ENCODE measurements at regions not wholly inside any gene's neighbourhood (a gene's known extent, or its start where the extent isn't known, plus 50 kb on each side); places are given as distances from the start of the nearest gene placed in this dataset.

GRCh38 chr11:31966846-31967245 is 124.0 kb upstream of the RCN1 start:
- TF ChIP-seq, protein P1, sequence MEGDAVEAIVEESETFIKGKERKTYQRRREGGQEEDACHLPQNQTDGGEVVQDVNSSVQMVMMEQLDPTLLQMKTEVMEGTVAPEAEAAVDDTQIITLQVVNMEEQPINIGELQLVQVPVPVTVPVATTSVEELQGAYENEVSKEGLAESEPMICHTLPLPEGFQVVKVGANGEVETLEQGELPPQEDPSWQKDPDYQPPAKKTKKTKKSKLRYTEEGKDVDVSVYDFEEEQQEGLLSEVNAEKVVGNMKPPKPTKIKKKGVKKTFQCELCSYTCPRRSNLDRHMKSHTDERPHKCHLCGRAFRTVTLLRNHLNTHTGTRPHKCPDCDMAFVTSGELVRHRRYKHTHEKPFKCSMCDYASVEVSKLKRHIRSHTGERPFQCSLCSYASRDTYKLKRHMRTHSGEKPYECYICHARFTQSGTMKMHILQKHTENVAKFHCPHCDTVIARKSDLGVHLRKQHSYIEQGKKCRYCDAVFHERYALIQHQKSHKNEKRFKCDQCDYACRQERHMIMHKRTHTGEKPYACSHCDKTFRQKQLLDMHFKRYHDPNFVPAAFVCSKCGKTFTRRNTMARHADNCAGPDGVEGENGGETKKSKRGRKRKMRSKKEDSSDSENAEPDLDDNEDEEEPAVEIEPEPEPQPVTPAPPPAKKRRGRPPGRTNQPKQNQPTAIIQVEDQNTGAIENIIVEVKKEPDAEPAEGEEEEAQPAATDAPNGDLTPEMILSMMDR (IDR thresholded peaks at IDR 0.05) = no peak
- Histone ChIP-seq H3K27me3 (peaks cover 4% of the 10 kb centered on the region), H3K4me1 (ENCODE audit: control insufficient read depth in 1 of 2, insufficient read depth in 1 of 2, low read depth in 1 of 2, low read length in 1 of 2) (no peaks in the 10 kb centered on the region), H3K4me3 (ENCODE audit: low read depth in 1 of 2, low read length in 1 of 2) (no peak overlapping the region), H3K9me3 (no peaks in the 10 kb centered on the region), H3K36me3 (no peaks in the 10 kb centered on the region), H3K27ac (no peak overlapping the region)

GRCh38 chr11:31964181-31964580 is 126.7 kb upstream of the RCN1 start:
- no peaks in the 10 kb centered on the region for H3K9me3 ChIP-seq
- H3K36me3 ChIP-seq = no peaks in the 10 kb centered on the region
- no peaks in the 10 kb centered on the region for H3K4me1 ChIP-seq (ENCODE audit: control insufficient read depth in 1 of 2, insufficient read depth in 1 of 2, low read depth in 1 of 2, low read length in 1 of 2)
- TF ChIP-seq, protein P1 (IDR thresholded peaks at IDR 0.05) = no peak
- H3K27me3 ChIP-seq = peaks cover 4% of the 10 kb centered on the region
- H3K27ac ChIP-seq = no peak overlapping the region
- H3K4me3 ChIP-seq (ENCODE audit: low read depth in 1 of 2, low read length in 1 of 2) = no peak overlapping the region

GRCh38 chr11:31960126-31960525 is 130.7 kb upstream of the RCN1 start:
- H3K27me3 ChIP-seq = no peaks in the 10 kb centered on the region
- no peak overlapping the region for H3K27ac ChIP-seq
- no peaks in the 10 kb centered on the region for H3K36me3 ChIP-seq
- H3K4me3 ChIP-seq (ENCODE audit: low read depth in 1 of 2, low read length in 1 of 2) = no peak overlapping the region
- no peaks in the 10 kb centered on the region for H3K4me1 ChIP-seq (ENCODE audit: control insufficient read depth in 1 of 2, insufficient read depth in 1 of 2, low read depth in 1 of 2, low read length in 1 of 2)
- TF ChIP-seq, protein P1 (IDR thresholded peaks at IDR 0.05) = no peak
- no peaks in the 10 kb centered on the region for H3K9me3 ChIP-seq

- Histone ChIP-seq H3K9me3 (no peaks in the 10 kb centered on the region), H3K36me3 (no peaks in the 10 kb centered on the region), H3K27ac (no peak overlapping the region), H3K4me1 (ENCODE audit: control insufficient read depth in 1 of 2, insufficient read depth in 1 of 2, low read depth in 1 of 2, low read length in 1 of 2) (no peaks in the 10 kb centered on the region), H3K27me3 (no peaks in the 10 kb centered on the region), H3K4me3 (ENCODE audit: low read depth in 1 of 2, low read length in 1 of 2) (no peak overlapping the region)
- TF ChIP-seq, protein P1 (IDR thresholded peaks at IDR 0.05) = no peak
These were observed 131.2 kb upstream of the RCN1 start for GRCh38 chr11:31959716-31960115.

DNA sequence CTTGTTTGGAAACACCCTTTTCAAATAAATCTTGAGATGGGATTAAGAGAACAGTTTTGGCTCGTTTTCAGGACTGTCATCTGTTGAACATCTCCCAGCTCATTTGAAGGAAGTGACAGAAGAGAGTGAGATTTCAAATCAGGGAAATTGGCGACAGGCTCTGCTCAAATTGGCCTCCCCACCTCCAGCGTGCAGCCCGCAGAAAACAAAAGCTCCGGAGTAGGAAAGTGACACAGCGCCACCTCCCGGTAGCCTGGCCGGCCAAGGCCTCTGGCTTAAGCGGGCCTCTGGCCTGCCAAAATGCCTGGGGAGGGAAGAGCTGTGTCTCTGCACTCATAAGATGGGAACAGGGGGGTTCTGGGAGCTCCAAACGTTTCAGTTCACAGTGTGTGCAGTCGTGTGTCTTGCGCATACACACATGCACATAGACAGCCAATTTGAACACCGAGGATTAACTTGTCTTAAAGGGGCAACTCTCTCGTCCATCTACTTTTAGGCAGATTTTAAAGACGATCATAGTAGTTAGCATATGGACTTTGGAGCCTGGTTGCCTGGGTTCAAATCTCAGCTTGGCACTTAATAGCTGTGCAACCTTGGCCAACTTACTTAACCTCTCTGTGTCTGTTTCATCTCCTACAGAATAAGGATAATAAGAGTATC is 132.7 kb upstream of the RCN1 start:
- H3K4me1 ChIP-seq (ENCODE audit: control insufficient read depth in 1 of 2, insufficient read depth in 1 of 2, low read depth in 1 of 2, low read length in 1 of 2) = no peaks in the 10 kb centered on the region
- TF ChIP-seq, protein P1 (IDR thresholded peaks at IDR 0.05) = no peak
- H3K9me3 ChIP-seq = no peaks in the 10 kb centered on the region
- H3K36me3 ChIP-seq = no peaks in the 10 kb centered on the region
- H3K27ac ChIP-seq = no peak overlapping the region
- no peaks in the 10 kb centered on the region for H3K27me3 ChIP-seq
- H3K4me3 ChIP-seq (ENCODE audit: low read depth in 1 of 2, low read length in 1 of 2) = no peak overlapping the region

Data from neutrophil (primary cell).